GM21447 (cell line): ENCODE measurements at regions not wholly inside any gene's neighbourhood (a gene's known extent, or its start where the extent isn't known, plus 50 kb on each side); places are given as distances from the start of the nearest gene placed in this dataset.

Source experiments
- ATAC-seq: cut with Tn5 transposase; IDR thresholded peaks from one replicate; pipeline ENCODE4 v1.9.1; 2021; ENCODE audit not compliant: unreplicated experiment

DNA sequence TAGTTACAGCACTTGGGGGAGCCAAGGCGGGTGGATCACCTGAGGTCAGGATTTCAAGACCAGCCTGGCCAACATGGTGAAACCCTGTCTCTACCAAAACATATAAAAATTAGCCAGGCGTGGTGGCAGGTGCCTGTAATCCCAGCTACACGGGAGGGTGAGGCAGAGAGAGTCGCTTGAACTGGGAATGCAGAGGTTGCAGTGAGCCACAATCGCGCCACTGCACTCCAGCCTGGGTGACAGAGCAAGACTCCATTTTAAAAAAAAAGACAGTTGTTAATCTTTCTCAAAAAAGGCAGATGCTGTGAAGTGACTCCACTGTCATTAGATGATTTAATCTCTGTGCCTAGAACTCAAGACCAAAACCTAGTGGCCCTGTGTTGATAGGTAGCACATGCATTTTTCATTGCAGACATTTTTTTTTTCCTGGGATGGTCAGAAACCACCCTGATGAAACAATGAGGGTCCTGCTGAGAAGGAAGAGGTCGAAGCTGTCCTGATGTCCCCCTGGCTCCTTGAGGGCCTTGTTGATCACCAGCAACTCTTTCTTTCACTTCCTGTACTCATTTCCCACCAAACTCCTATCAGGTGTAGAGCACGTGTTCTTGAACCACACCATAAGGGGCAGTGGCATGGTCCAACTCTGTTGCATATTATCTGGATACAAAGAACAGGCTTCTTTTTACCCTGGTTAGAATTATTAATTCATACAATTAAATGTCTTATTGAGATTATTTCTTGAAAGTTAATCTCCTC, 382.2 kb downstream of the ICE1 start:
- no peak for ATAC-seq

DNA sequence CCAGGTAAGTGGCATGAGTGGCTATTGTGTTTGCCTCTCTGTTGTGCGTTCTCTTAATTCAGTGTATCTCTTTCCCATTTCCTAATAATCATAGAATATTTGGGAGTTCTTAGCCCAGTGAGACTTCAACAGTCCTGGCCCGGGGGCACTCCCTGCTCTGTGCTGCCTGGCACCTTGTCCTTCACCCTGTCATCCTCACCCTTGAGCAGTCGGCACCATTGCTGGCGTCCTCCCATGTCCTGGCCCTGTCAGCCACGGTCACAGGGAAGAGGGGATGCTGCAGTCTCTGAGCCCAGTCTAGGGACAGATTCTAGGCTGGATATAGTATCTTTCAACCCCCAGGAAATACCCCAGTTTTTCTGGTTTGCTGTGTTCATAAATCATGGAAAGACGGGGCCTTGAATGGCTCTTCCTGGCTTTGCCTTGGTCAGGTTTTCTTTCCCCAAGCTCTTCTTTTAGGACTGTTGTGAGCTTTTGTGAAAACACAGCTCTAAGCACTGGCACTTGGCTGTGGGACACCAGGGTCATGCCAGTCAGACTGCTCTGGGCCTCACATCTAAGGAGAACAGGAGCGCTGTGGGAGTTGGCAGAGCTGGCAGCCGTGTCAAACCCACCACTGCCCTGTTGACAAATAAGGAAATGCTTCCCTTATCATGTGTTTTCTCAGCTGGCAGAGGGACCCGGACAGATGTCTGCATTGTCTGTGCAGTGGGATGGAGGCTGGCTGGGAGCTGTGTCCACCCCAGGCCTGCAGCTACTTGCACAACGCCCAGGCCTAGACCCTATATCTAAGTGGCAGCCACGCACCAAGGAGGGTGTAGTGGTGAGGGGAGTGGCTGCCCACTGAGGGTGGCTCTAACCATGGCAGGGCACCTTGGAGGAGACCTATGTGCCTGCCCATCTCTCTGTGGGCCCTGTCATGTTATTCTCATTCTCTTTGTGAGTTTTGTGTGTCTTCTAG, 378.6 kb downstream of the ICE1 start:
- ATAC-seq: no peak

DNA sequence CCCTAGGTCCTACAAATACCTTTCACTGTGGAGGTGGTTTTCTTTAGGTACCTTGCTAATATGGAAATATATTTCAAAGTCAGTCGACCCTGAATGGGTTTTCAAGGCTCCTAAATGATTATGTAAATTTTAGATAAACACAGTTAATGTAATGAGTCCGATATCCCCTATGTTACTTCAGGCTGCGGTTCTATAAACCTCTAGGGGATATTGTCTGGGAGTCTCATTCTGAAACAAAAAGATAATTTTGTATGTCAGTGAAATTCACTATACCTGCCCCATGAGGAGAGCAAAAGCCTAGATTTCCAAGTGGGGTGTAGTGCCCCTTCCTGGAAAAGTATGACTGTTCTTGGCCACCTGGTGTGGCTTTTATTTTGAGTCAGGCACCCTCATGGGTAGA, 377.3 kb downstream of the ICE1 start:
- ATAC-seq: no peak

DNA sequence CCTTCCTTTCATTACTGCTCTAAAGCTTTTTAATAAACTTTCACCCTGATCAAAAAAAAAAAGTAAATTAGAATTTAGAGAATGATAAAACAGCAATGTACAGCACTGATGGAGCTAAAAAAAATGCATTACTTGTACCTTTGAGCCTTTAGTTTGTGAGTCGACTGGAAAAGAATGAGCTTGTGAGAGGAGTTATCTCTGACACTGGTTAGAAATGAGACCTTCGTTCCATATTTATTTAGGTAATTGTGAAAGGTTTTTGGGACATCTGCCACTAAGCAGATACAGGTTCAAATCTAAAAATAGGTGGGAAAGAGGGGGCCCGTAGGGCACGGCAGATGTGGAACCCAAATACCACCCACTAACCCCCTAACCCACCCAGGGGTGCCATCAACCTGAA, 376.8 kb downstream of the ICE1 start:
- ATAC-seq: no peak

DNA sequence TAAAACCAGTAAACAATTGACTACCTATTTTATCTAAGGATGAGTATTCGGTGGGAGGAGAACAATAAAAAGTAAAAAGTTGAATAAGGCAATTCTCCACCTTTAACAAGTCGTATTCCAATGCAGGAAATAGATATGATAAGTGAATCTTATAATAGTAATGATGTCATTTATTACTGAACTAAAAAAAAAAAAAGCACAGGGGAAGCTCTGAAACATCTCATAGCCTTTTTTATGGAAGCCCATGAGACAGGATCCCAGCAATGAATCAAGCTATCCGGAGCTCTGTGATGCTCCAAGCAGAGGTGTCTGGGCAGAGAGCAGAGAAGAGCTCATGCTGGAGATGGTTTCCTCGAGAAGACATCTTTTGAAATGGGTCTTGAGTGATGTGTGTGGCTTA, 376.0 kb downstream of the ICE1 start:
- no peak for ATAC-seq

DNA sequence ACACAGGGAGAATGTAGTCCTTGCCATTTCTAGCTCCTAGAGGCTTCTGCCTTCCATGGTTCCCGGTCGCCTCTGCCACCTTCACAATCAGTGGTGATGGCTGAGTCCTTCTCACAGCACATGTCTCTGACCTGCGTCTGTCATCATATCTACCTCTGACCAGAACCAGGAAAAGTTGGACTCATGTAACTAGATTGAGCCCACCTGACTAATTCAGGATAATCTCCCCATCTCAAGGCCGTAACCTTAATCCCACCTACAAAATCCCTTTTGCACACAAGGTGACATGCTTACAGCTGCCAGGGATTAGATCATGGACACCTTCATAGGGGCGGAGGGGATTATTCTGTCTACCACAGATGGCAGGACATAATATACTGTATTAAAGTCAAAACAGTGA, 375.6 kb downstream of the ICE1 start:
- ATAC-seq: no peak

DNA sequence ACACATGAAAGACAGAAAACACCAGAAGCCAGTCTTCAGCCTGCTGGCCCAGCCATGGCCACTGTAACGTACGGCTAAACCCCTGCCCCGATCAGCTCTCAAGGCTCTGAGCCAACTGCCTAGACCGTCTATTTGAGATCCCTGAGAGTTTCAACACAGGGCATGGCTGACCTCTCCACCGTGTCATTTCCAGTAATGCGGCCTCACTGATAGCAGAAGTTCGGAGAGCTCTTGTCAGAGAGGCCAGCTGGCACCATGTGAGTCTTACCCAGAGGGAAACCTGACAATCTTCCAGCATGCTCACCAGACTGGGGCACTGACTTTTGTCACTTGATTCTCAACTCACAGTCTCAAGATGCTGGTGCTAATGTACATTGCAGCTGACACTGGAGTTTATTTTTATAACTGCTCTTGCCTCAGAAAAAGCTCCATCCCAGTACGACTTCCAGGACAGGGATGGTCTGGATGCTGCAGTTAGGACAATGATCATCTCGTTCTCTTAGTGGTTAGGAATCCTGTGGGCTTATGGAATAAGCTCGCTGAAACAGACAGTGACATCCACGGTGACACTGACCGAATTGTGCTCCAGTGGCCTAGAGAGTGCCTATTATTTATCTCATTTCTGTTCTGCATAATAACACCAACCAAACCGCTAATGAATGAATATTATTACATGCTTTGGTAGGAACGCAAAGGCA, 372.7 kb downstream of the ICE1 start:
- no peak for ATAC-seq

DNA sequence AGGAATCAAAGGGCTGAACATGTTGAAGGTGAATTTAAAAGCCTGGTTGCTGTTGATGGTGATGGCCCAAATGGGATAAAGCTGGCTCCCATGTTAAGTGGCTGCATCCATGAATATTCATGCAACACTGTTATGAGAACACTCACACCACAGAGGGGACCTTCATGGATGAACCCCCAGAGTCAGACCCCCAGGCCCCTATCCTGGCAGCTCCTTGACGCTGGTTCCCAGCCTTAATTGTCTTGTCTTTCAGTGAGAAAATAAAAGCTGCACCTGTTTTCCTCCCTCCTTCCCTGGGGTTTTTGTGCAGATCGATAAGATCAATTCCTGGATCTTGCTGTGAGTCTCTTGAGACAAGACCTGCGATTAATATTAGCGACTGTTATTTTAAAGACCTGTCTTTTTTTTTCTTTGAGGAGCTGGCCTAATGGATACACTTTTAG, 371.7 kb downstream of the ICE1 start:
- no peak for ATAC-seq

DNA sequence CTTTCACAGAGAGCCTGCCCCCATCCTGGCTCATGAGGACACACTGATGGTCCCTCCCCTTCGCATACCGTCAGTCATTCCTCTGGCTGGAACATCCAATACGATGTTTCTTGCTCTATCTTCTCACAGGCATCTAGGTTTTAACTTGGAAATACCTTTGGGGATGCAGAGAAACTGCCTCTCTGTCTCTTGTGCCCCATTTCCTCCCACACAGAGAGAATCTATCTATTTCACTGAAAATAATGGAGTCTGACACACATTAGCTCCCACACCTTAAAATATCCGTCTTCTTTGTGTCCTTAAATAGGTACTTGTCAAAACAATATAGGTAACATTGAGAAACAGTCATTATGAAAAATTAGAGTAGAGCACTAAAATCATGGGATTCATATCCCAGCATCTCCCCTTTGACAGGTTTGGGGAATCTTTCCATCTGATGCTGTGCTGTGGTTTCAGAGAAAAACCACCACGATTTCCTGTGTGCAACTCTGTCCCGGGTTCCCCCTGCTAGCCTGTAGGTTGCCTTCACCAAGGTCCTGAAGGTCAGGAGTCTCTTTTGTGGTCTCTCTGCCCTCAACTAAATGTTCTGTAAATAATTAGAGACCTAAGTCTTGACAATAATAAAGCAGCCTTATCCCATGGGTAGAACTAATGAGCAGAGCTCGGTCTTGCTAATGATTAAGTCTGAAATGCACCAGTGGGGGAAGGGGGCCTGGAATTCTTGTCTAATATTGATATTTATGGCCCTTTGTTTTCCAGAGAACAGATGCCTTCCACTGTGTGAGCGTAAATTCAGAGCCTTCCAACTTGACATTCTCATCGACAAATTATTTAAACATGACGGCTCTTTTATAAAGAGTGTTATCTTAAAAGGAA, 371.0 kb downstream of the ICE1 start:
- no peak for ATAC-seq

DNA sequence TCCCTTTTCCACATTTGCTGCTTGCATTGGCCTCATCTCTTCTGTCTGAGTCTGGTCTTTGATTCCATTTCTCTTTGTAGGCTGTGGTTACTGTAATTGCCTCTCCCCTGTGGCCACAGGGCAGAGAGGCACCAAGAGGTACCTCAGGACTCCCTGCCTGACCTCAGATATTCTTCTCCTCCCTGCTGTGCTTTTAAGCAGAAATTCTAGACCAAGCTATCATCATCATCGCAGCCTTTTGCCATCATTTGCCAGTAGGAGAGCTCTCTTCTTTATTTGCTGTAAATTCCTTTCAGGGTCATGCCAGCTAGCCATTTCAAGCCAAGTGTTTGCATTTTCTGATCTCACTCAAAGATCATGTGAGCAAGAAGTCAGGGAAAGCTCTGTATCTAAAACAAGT, 369.6 kb downstream of the ICE1 start:
- ATAC-seq: no peak

DNA sequence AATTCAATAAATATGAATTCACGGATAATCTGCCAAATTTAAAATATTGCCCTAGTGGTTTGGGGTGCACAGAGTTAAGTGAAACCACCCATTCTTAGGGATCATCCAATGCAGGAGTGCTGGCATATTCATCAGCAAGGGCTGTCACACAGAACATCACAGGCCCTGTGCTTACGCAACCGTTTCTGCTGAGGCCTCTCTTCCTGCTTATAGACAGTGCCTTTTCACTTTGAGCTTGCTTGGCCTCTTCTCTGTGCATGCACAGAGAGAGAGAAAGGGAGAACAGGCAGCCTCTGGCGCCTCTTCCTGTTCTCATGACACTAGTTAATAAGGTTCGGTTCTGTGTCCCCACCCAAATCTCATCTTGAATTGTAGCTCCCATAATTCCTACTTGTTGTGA, 366.3 kb downstream of the ICE1 start:
- no peak for ATAC-seq

DNA sequence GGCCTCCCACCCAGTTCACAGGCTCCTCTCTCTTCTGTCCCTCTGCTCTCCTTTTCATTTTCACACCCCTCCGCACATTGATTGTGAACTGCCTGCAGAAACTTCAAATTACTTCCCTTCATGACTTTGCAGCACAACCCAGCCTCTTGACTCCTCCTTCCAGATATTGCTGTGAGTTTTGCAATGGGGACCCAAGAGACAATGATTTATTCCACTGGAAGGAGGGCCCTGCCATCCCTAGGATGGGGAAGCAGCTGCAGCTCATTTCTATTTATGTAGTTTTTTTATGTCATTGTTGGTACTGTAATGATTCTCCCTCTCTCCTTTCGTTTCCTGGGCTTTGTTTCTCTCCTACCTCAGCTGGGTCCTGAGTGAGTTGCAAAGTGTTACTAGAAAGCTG, 364.9 kb downstream of the ICE1 start:
- ATAC-seq: no peak

DNA sequence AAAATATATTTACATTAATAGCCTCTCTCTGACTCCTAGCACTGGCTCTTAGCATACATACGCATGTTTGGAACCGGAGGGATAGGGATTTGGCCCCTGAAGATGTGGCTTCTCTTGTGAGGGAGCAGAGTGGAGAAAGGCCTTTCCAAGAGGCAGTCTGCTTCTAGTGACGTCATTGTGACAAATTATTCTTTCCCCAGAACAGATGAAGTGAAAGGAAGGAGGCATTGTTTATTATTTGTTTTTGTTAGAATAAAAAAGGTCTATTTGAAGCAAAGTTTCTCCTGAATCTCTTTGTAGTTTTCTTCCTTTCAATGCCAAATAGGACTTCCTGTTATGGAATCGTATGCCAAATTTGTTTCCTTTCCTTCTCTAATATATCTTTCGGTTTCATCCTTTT, 361.6 kb downstream of the ICE1 start:
- ATAC-seq: no peak

DNA sequence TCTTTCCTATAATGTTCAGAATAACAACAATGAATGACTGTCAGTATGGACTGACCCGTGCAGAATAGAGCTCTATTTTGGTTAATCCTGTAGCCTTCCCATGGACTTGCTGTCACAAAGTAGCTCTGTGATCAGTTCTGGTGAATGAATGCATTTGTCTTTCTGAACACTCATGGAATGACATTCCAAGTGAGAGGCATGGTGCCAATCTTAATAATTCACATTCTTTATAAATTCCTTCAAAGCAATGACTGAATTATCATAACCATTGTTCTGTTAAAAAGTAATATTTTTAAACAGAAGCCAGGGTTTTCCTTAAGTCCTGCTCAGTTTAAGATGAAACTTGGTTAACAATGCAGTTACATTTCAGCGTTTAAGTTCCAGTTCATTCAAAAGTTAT, 360.5 kb downstream of the ICE1 start:
- no peak for ATAC-seq

DNA sequence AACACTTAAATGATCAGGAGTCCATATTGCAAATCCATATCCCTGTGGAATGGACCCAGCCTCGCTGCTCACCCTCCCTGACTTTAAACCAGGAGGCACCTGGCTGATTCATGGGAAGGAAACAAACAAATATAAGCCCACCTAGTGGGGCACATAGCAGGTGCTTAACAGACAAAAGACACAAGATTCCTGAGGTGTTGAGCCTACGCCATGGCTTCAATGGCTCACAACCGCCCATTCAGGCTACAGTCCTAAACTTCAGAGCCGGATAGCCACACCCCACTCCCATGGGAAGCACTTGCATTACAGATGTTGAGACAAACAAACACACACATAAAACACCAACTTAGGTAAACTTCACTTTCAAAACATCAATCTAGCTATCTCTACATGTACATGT, 359.9 kb downstream of the ICE1 start:
- ATAC-seq: no peak

DNA sequence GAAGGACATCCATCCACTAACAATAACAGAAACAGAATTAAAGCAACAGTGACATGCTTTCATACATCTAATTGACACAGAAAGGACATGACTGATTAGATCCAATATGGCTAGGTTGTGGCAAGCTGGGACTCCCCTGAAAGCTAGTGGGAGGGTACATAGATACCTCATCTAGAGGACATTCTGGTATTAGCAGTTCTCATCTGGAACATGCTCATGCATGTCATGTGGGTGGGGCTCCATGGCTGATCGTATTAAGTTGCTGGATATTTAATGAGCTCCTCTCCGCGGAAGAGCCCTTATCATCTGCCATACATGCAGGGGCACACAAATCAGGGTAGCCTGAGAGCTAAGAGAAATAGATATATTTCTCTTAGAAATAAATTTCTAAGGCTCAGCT, 358.9 kb downstream of the ICE1 start:
- no peak for ATAC-seq

DNA sequence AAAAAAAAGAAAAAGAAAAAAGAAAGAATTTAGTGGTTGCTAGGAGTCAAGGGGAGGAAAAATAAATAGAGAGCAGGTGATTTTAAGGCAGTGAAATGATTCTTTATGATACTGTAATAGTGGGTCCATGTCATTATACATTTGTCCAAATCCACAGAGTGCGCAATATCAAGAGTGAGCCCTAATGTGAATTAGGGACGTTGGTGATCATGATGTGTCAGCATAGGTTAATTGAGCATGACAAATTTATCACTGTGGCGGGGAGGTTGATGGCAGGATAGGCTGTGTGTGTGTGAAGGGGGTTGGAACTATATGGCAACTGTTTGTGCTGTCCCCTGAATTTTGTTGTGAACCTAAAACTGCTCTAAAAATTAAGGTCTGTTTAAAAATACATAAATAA, 357.8 kb downstream of the ICE1 start:
- ATAC-seq: no peak

DNA sequence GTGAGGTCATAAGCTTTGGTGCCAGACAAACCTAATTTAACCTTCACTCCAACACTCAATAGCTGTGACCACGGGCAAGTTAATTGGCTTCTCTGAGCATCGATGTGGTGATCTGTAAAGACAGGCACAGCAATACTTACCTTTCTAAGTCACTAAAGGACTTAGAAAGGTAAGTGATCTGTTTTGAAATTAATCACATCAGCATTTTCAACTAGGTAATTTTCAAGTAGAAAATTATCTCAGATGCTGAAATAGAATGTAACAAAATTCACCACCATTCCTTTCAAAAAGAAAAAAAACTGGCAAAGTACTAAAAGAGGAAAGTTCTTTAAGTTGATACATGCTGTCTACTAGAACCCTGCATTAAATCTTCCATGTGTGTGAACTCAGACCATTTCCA, 354.5 kb downstream of the ICE1 start:
- no peak for ATAC-seq

DNA sequence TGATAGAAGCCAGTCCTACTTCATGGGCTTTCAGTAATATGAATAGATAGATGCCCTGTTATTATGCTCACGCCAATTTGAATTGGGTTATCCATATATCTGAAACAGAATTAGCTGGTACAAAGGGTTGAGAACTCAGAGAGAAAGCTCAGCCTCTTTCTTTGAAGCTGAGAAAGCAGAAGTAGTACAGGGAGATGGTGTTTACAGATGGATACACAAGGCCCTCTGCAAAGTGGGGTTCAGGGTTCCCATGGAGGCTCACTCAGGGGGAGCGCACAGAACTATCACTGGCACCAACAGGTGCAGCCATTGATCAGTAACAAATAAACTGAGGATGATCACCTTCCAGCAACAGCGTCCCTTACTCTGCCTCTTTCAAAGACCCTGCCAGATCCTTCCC, 349.7 kb downstream of the ICE1 start:
- ATAC-seq: no peak

DNA sequence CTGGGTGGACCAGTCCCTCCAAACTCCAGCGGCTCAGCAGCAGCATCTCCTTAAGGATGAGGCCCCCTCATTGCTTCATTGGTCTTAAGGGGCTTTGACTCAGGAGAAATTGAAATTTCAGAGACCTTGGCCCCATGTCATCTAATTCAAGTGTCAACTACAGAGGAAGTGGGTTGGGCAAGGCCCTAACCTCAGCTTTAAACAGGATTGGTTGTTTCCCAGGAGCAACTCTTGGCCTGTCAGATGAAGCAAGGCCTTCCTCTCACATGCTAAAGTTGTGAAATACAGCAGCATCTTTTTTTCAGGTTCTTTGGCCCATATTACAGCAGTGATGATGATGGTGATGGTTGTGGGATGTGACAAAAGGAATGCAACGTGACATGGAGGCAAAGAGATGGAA, 348.3 kb downstream of the ICE1 start:
- ATAC-seq: no peak
